ENCODE measurements at regions not wholly inside any gene's neighbourhood (a gene's known extent, or its start where the extent isn't known, plus 50 kb on each side); places are given as distances from the start of the nearest gene placed in this dataset.
"Not testable (repeated sequence)": the region's sequence is repeated elsewhere in the genome, so short reads cannot be mapped to it uniquely, and the experiment has no call there.

GRCh38 chr7:24378871-24379616, 95.1 kb downstream of the NPY start:
- H3K36me3 Mint-ChIP-seq (ENCODE audit: low read depth): no peaks in the 10 kb centered on the region
- H3K27me3 Mint-ChIP-seq (ENCODE audit: insufficient read depth): peaks cover 3% of the 10 kb centered on the region
- no peaks in the 10 kb centered on the region for H3K9me3 Mint-ChIP-seq
- intact Hi-C loops (cut with micrococcal nuclease): no loop called here
- DNase-seq (ENCODE audit: low spot score): no peak
- H3K4me3 Mint-ChIP-seq: no peak overlapping the region
- no peaks in the 10 kb centered on the region for H3K4me1 Mint-ChIP-seq (ENCODE audit: low read depth)
- H3K27ac Mint-ChIP-seq: no peak overlapping the region

GRCh38 chr7:24381894-24382505, 98.0 kb downstream of the NPY start:
- H3K27ac Mint-ChIP-seq: no peak overlapping the region
- H3K4me1 Mint-ChIP-seq (ENCODE audit: low read depth): no peaks in the 10 kb centered on the region
- intact Hi-C loops (cut with micrococcal nuclease): loop anchor here (1.0 to 2.0 kb wide), 2 partner anchors 92 to 519 kb away; no protein-coding TSS in a partner anchor
- H3K9me3 Mint-ChIP-seq: no peaks in the 10 kb centered on the region
- H3K27me3 Mint-ChIP-seq (ENCODE audit: insufficient read depth): no peaks in the 10 kb centered on the region
- no peak for DNase-seq (ENCODE audit: low spot score)
- H3K4me3 Mint-ChIP-seq: no peak overlapping the region
- no peaks in the 10 kb centered on the region for H3K36me3 Mint-ChIP-seq (ENCODE audit: low read depth)

GRCh38 chr7:24383055-24383454, 99.1 kb downstream of the NPY start:
- no peaks in the 10 kb centered on the region for H3K4me1 Mint-ChIP-seq (ENCODE audit: low read depth)
- intact Hi-C loops (cut with micrococcal nuclease): loop anchor here (2.0 kb wide), 1 partner anchor 520 kb away; no protein-coding TSS in a partner anchor
- H3K27ac Mint-ChIP-seq: no peak overlapping the region
- peaks cover 3% of the 10 kb centered on the region for H3K27me3 Mint-ChIP-seq (ENCODE audit: insufficient read depth)
- no peak overlapping the region for H3K4me3 Mint-ChIP-seq
- no peaks in the 10 kb centered on the region for H3K9me3 Mint-ChIP-seq
- no peaks in the 10 kb centered on the region for H3K36me3 Mint-ChIP-seq (ENCODE audit: low read depth)
- DNase-seq (ENCODE audit: low spot score): no peak

- Mint-ChIP-seq H3K36me3 (ENCODE audit: low read depth) (no peaks in the 10 kb centered on the region), H3K27ac (no peak overlapping the region), H3K27me3 (ENCODE audit: insufficient read depth) (peaks cover 3% of the 10 kb centered on the region), H3K9me3 (no peaks in the 10 kb centered on the region), H3K4me1 (ENCODE audit: low read depth) (no peaks in the 10 kb centered on the region), H3K4me3 (no peak overlapping the region)
- DNase-seq (ENCODE audit: low spot score): no peak
- intact Hi-C loops (cut with micrococcal nuclease): no loop called here
Observed at GRCh38 chr7:24384362-24385030, 100.5 kb downstream of the NPY start.

GRCh38 chr7:24388212-24388611, 104.2 kb downstream of the NPY start:
- Mint-ChIP-seq H3K27ac (no peak overlapping the region), H3K27me3 (ENCODE audit: insufficient read depth) (peaks cover 5% of the 10 kb centered on the region), H3K36me3 (ENCODE audit: low read depth) (no peaks in the 10 kb centered on the region), H3K9me3 (no peaks in the 10 kb centered on the region), H3K4me1 (ENCODE audit: low read depth) (no peaks in the 10 kb centered on the region), H3K4me3 (no peak overlapping the region)
- intact Hi-C loops (cut with micrococcal nuclease): no loop called here
- DNase-seq (ENCODE audit: low spot score): no peak

GRCh38 chr7:24390376-24391157, 106.6 kb downstream of the NPY start:
- Mint-ChIP-seq H3K9me3 (no peaks in the 10 kb centered on the region), H3K4me1 (ENCODE audit: low read depth) (no peaks in the 10 kb centered on the region), H3K4me3 (no peak overlapping the region), H3K36me3 (ENCODE audit: low read depth) (no peaks in the 10 kb centered on the region), H3K27me3 (ENCODE audit: insufficient read depth) (peaks cover 7% of the 10 kb centered on the region), H3K27ac (no peak overlapping the region)
- no peak for DNase-seq (ENCODE audit: low spot score)
- intact Hi-C loops (cut with micrococcal nuclease): no loop called here

GRCh38 chr7:24392774-24393173, 108.8 kb downstream of the NPY start:
- peaks cover 4% of the 10 kb centered on the region for H3K27me3 Mint-ChIP-seq (ENCODE audit: insufficient read depth)

GRCh38 chr7:24395512-24395911, 111.5 kb downstream of the NPY start:
- no peak overlapping the region for H3K27ac Mint-ChIP-seq
- H3K36me3 Mint-ChIP-seq (ENCODE audit: low read depth): no peaks in the 10 kb centered on the region
- DNase-seq (ENCODE audit: low spot score): no peak
- no peak overlapping the region for H3K4me3 Mint-ChIP-seq
- H3K27me3 Mint-ChIP-seq (ENCODE audit: insufficient read depth): peaks cover 5% of the 10 kb centered on the region
- no peaks in the 10 kb centered on the region for H3K9me3 Mint-ChIP-seq
- no peaks in the 10 kb centered on the region for H3K4me1 Mint-ChIP-seq (ENCODE audit: low read depth)
- intact Hi-C loops (cut with micrococcal nuclease): no loop called here

More at GRCh38 chr7:24392774-24393173, 108.8 kb downstream of the NPY start:
- Mint-ChIP-seq H3K4me1 (ENCODE audit: low read depth) (no peaks in the 10 kb centered on the region), H3K4me3 (no peak overlapping the region), H3K9me3 (no peaks in the 10 kb centered on the region), H3K36me3 (ENCODE audit: low read depth) (no peaks in the 10 kb centered on the region), H3K27ac (no peak overlapping the region)
- intact Hi-C loops (cut with micrococcal nuclease): no loop called here
- no peak for DNase-seq (ENCODE audit: low spot score)

GRCh38 chr7:24396387-24396786, 112.4 kb downstream of the NPY start:
- H3K9me3 Mint-ChIP-seq; H3K27me3 Mint-ChIP-seq (ENCODE audit: insufficient read depth); H3K36me3 Mint-ChIP-seq (ENCODE audit: low read depth); H3K4me3 Mint-ChIP-seq; intact Hi-C loops (cut with micrococcal nuclease); DNase-seq (ENCODE audit: low spot score); H3K4me1 Mint-ChIP-seq (ENCODE audit: low read depth); H3K27ac Mint-ChIP-seq: not testable (repeated sequence)

- no peak for DNase-seq (ENCODE audit: low spot score)
- Mint-ChIP-seq H3K36me3 (ENCODE audit: low read depth) (no peaks in the 10 kb centered on the region), H3K27ac (no peak overlapping the region), H3K4me3 (no peak overlapping the region), H3K27me3 (ENCODE audit: insufficient read depth) (peaks cover 1% of the 10 kb centered on the region), H3K9me3 (no peaks in the 10 kb centered on the region), H3K4me1 (ENCODE audit: low read depth) (no peaks in the 10 kb centered on the region)
- intact Hi-C loops (cut with micrococcal nuclease): loop anchor here (1.0 kb wide), 1 partner anchor 263 kb away; no protein-coding TSS in a partner anchor
Observed at GRCh38 chr7:24401628-24402593, 117.9 kb downstream of the NPY start.

- no peaks in the 10 kb centered on the region for H3K9me3 Mint-ChIP-seq
- H3K4me3 Mint-ChIP-seq: no peak overlapping the region
- intact Hi-C loops (cut with micrococcal nuclease): loop anchor here (1.0 kb wide), 1 partner anchor 263 kb away; no protein-coding TSS in a partner anchor
- H3K4me1 Mint-ChIP-seq (ENCODE audit: low read depth): no peaks in the 10 kb centered on the region
- no peak overlapping the region for H3K27ac Mint-ChIP-seq
- H3K36me3 Mint-ChIP-seq (ENCODE audit: low read depth): no peaks in the 10 kb centered on the region
- H3K27me3 Mint-ChIP-seq (ENCODE audit: insufficient read depth): peaks cover 1% of the 10 kb centered on the region
- DNase-seq (ENCODE audit: low spot score): no peak
Observed at GRCh38 chr7:24402655-24403054, 118.7 kb downstream of the NPY start.

GRCh38 chr7:24403557-24403956, 119.6 kb downstream of the NPY start:
- Mint-ChIP-seq H3K27me3 (ENCODE audit: insufficient read depth) (peaks cover 1% of the 10 kb centered on the region), H3K36me3 (ENCODE audit: low read depth) (no peaks in the 10 kb centered on the region), H3K4me1 (ENCODE audit: low read depth) (no peaks in the 10 kb centered on the region), H3K27ac (no peak overlapping the region), H3K9me3 (no peaks in the 10 kb centered on the region), H3K4me3 (no peak overlapping the region)
- intact Hi-C loops (cut with micrococcal nuclease): no loop called here
- no peak for DNase-seq (ENCODE audit: low spot score)
